ENCODE measurements at regions not wholly inside any gene's neighbourhood (a gene's known extent, or its start where the extent isn't known, plus 50 kb on each side); places are given as distances from the start of the nearest gene placed in this dataset.

GRCh38 chr1:213560226-213560625 lies 427.5 kb upstream of the PROX1 start:
- TF ChIP-seq POLR2A (IDR thresholded peaks at IDR 0.05), result no peak
- TF ChIP-seq POLR2AphosphoS5 (IDR thresholded peaks at IDR 0.05), result no peak
